Stimulated activated CD4-positive, alpha-beta T cell treated with anti-CD3 and anti-CD28 coated beads, Interleukin-2, amount 100 ng/mL, for 4 hours (primary cell): ENCODE measurements at regions not wholly inside any gene's neighbourhood (a gene's known extent, or its start where the extent isn't known, plus 50 kb on each side); places are given as distances from the start of the nearest gene placed in this dataset.
"Not testable (repeated sequence)": the region's sequence is repeated elsewhere in the genome, so short reads cannot be mapped to it uniquely, and the experiment has no call there.

Source experiments
- DNase-seq: peaks from one replicate; pipeline ENCODE4 v3.0.0-alpha.2; 2020; ENCODE audit warnings: low read depth

GRCh38 chr13:72585254-72585653 lies 142.2 kb downstream of the MZT1 start:
- no peak for DNase-seq

- no peak for DNase-seq
Measured at GRCh38 chr13:72571191-72571590, 156.2 kb downstream of the MZT1 start.

GRCh38 chr13:72570019-72570418 lies 157.4 kb downstream of the MZT1 start:
- no peak for DNase-seq

- DNase-seq: no peak
Measured at GRCh38 chr13:72567566-72567965, 159.9 kb downstream of the MZT1 start.

- DNase-seq: no peak
Measured at GRCh38 chr13:72566526-72566925, 160.9 kb downstream of the MZT1 start.

GRCh38 chr13:72565893-72566292 lies 161.5 kb downstream of the MZT1 start:
- DNase-seq: no peak

GRCh38 chr13:72562686-72563085 lies 164.7 kb downstream of the MZT1 start:
- DNase-seq: no peak

GRCh38 chr13:72561791-72562190 lies 165.6 kb downstream of the MZT1 start:
- DNase-seq: no peak

GRCh38 chr13:72559716-72560115 lies 167.7 kb downstream of the MZT1 start:
- no peak for DNase-seq

- DNase-seq: no peak
Measured at GRCh38 chr13:72556945-72557344, 170.5 kb downstream of the MZT1 start.

- DNase-seq: no peak
Measured at GRCh38 chr13:72555601-72556000, 171.8 kb downstream of the MZT1 start.

- DNase-seq: no peak
Measured at GRCh38 chr13:72552731-72553130, 174.7 kb downstream of the MZT1 start.

- not testable (repeated sequence) for DNase-seq
Measured at GRCh38 chr13:72545895-72546294, 181.5 kb downstream of the MZT1 start.

- DNase-seq: no peak
Measured at GRCh38 chr13:72545030-72545719, 182.3 kb downstream of the MZT1 start.

- no peak for DNase-seq
Measured at GRCh38 chr13:72544042-72544441, 183.4 kb downstream of the MZT1 start.

GRCh38 chr13:72542241-72542640 lies 185.2 kb downstream of the MZT1 start:
- DNase-seq: no peak

- DNase-seq: no peak
Measured at GRCh38 chr13:72541674-72542073, 185.8 kb downstream of the MZT1 start.

- DNase-seq: no peak
Measured at GRCh38 chr13:72540881-72541280, 186.5 kb downstream of the MZT1 start.

- DNase-seq: no peak
Measured at GRCh38 chr13:72539925-72540324, 187.5 kb downstream of the MZT1 start.

- DNase-seq: no peak
Measured at GRCh38 chr13:72537782-72538181, 189.6 kb downstream of the MZT1 start.

GRCh38 chr13:72537395-72537780 lies 190.0 kb downstream of the MZT1 start:
- DNase-seq: no peak

- no peak for DNase-seq
Measured at GRCh38 chr13:72536714-72537394, 190.6 kb downstream of the MZT1 start.

- no peak for DNase-seq
Measured at GRCh38 chr13:72534951-72535640, 192.3 kb downstream of the MZT1 start.
